CD14-positive monocyte (primary cell): ENCODE measurements at regions not wholly inside any gene's neighbourhood (a gene's known extent, or its start where the extent isn't known, plus 50 kb on each side); places are given as distances from the start of the nearest gene placed in this dataset.

ENCODE experiments used
- DNase-seq, 3 donors: peaks; one replicate each; pipeline ENCODE4 v3.0.0-alpha.2; 2011 to 2022
- H2AFZ ChIP-seq: 2 replicates; pipeline ENCODE4 v1.6.0; 2012; ENCODE audit warnings: mild to moderate bottlenecking, low read depth, low read length, inconsistent platforms; ENCODE audit not compliant: insufficient read depth, poor library complexity, severe bottlenecking
- H3K27ac ChIP-seq, 2 donors: 1 replicate in 1 of 2; 2 replicates in 1 of 2; pipeline ENCODE4 v1.5.1; 2012 to 2013; ENCODE audit warnings: low read length in 2 of 2, control low read depth in 1 of 2, inconsistent platforms in 1 of 2, low read depth in 1 of 2, mild to moderate bottlenecking in 1 of 2
- H3K27me3 ChIP-seq, 2 donors: one replicate each; pipeline versions ENCODE4 v1.6.0 to v1.6.1; 2011 to 2013; ENCODE audit warnings: low read length in 2 of 2; ENCODE audit not compliant: control insufficient read depth in 2 of 2, insufficient read depth in 2 of 2
- H3K36me3 ChIP-seq, 2 donors: replicated peaks in 1 of 2; 1 replicate in 1 of 2; 2 replicates in 1 of 2; pipeline versions ENCODE4 v1.5.1 to v1.6.1; 2012 to 2013; ENCODE audit warnings: low read length in 2 of 2, control low read depth in 1 of 2, inconsistent platforms in 1 of 2, mild to moderate bottlenecking in 1 of 2; ENCODE audit not compliant: insufficient read depth in 2 of 2, control insufficient read depth in 1 of 2
- H3K4me1 ChIP-seq, 2 donors: 1 replicate in 1 of 2; 2 replicates in 1 of 2; pipeline versions ENCODE4 v1.5.1 to v1.6.1; 2012 to 2013; ENCODE audit warnings: low read length in 2 of 2, control low read depth in 1 of 2, inconsistent platforms in 1 of 2, mild to moderate bottlenecking in 1 of 2, moderate library complexity in 1 of 2; ENCODE audit not compliant: insufficient read depth in 2 of 2, control insufficient read depth in 1 of 2
- H3K4me2 ChIP-seq: replicated peaks from 2 replicates; pipeline ENCODE3; 2012; ENCODE audit warnings: low read length, moderate library complexity, mild to moderate bottlenecking; ENCODE audit not compliant: poor library complexity, severe bottlenecking; ENCODE audit errors: extremely low read depth
- H3K4me3 ChIP-seq, 3 experiments: fragments of 200-600 bp in 1 of 3; sonication (generic) in 1 of 3; replicated peaks in 1 of 3; 1 replicate in 2 of 3; 2 replicates in 1 of 3; pipeline ENCODE4 v1.5.1; 2011 to 2013; ENCODE audit warnings: low read length in 3 of 3, mild to moderate bottlenecking in 3 of 3, control low read depth in 2 of 3, low read depth in 2 of 3, inconsistent platforms in 1 of 3, moderate library complexity in 1 of 3
- H3K79me2 ChIP-seq: 2 replicates; pipeline ENCODE4 v1.6.0; 2012; ENCODE audit warnings: mild to moderate bottlenecking, control low read depth, inconsistent platforms, low read length, moderate library complexity; ENCODE audit not compliant: insufficient read depth
- H3K9ac ChIP-seq: 2 replicates; pipeline ENCODE4 v1.6.0; 2017; ENCODE audit warnings: low read length, mild to moderate bottlenecking; ENCODE audit not compliant: insufficient read depth, poor library complexity, severe bottlenecking
- H3K9me3 ChIP-seq, 2 donors: replicated peaks in 1 of 2; 1 replicate in 1 of 2; 2 replicates in 1 of 2; pipeline versions ENCODE4 v1.5.1 to v1.6.1; 2012 to 2013; ENCODE audit warnings: low read length in 2 of 2, control low read depth in 1 of 2; ENCODE audit not compliant: control insufficient read depth in 1 of 2, insufficient read depth in 1 of 2
- H4K20me1 ChIP-seq: 2 replicates; pipeline ENCODE4 v1.6.0; 2012; ENCODE audit warnings: mild to moderate bottlenecking, low read length, control low read depth, moderate library complexity; ENCODE audit not compliant: insufficient read depth
- H3K27ac Mint-ChIP-seq, 7 donors: one replicate each; pipeline ENCODE4 v1.8.0; 2020; ENCODE audit warnings: mild to moderate bottlenecking in 7 of 7, mixed read lengths in 7 of 7, moderate library complexity in 6 of 7, inconsistent platforms in 2 of 7
- H3K27me3 Mint-ChIP-seq, 3 donors: one replicate each; pipeline ENCODE4 v1.8.0; 2021 to 2022; ENCODE audit warnings: low read depth in 3 of 3, mild to moderate bottlenecking in 3 of 3, mixed read lengths in 3 of 3, moderate library complexity in 3 of 3, inconsistent platforms in 1 of 3
- H3K36me3 Mint-ChIP-seq, 2 donors: one replicate each; pipeline ENCODE4 v1.8.0; 2020; ENCODE audit warnings: mixed read lengths in 2 of 2, inconsistent platforms in 1 of 2, mild to moderate bottlenecking in 1 of 2
- H3K4me1 Mint-ChIP-seq: one replicate; pipeline ENCODE4 v1.8.0; 2020; ENCODE audit warnings: mild to moderate bottlenecking, mixed read lengths
- H3K4me3 Mint-ChIP-seq, 2 donors: one replicate each; pipeline ENCODE4 v1.8.0; 2020; ENCODE audit warnings: mild to moderate bottlenecking in 2 of 2, mixed read lengths in 2 of 2, moderate library complexity in 1 of 2
- H3K9me3 Mint-ChIP-seq, 7 donors: one replicate each; pipeline ENCODE4 v1.8.0; 2020 to 2022; ENCODE audit warnings: mixed read lengths in 7 of 7, mild to moderate bottlenecking in 6 of 7, moderate library complexity in 6 of 7, inconsistent platforms in 2 of 7
- CTCF ChIP-seq: fragments of 200-600 bp; IDR thresholded peaks from one replicate; pipeline ENCODE4 v1.8.0; 2022; ENCODE audit warnings: antibody characterized with exemption, mild to moderate bottlenecking
- WGBS: methylation state at CpG from one replicate; pipeline ENCODE4 v1.1.5; 2013; ENCODE audit warnings: missing lambda C conversion rate; ENCODE audit not compliant: insufficient coverage; 5-methylcytosine and 5-hydroxymethylcytosine counted together
- intact Hi-C, 2 donors: fragments of 100-400 bp; cut with micrococcal nuclease; formaldehyde crosslinking; loops; one replicate each; pipeline versions ENCODE4 v1.15.0 to v1.15.1; 2023

DNA sequence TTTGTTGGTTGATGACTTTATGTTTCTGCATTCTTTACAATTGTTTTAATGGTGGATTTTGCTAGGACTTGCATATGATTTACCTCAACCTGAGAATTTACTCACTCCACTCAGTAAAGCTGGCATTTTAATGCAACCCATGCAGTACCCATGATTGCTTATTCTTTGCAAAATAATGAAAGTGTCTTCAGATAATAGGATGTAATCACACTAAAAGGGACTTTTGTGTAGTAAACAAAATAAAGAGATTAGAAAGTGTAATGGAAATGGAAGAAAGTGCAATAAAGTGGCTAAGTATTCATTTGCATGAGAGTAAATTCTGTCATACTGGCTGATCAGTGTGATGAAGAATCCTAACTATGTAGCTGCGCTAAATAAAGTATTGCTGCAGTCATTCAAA, 87.6 kb upstream of the NOVA1 start:
- Mint-ChIP-seq H3K9me3 (peaks cover 0 to 3% (median 2%) of the 10 kb centered on the region in 7 donors), H3K27ac (no peak overlapping the region), H3K27me3 (no peaks in the 10 kb centered on the region), H3K4me1 (no peaks in the 10 kb centered on the region), H3K4me3 (no peak overlapping the region), H3K36me3 (no peaks in the 10 kb centered on the region)
- H3K27me3 ChIP-seq, result no peaks in the 10 kb centered on the region
- no peaks in the 10 kb centered on the region for H3K4me1 ChIP-seq
- no peaks in the 10 kb centered on the region for H3K9me3 ChIP-seq
- intact Hi-C loops, result no loop called here
- no peak for TF ChIP-seq CTCF
- no peak overlapping the region for H2AFZ ChIP-seq
- no peak overlapping the region for H3K9ac ChIP-seq
- no peaks in the 10 kb centered on the region for H3K79me2 ChIP-seq
- DNase-seq, result no peak
- WGBS, result no CpG with 5 or more reads among the region's 1 CpG
- H3K27ac ChIP-seq, result no peak overlapping the region
- H4K20me1 ChIP-seq, result no peaks in the 10 kb centered on the region
- no peak overlapping the region for H3K4me3 ChIP-seq
- H3K4me2 ChIP-seq, result no peak overlapping the region
- H3K36me3 ChIP-seq, result no peaks in the 10 kb centered on the region

DNA sequence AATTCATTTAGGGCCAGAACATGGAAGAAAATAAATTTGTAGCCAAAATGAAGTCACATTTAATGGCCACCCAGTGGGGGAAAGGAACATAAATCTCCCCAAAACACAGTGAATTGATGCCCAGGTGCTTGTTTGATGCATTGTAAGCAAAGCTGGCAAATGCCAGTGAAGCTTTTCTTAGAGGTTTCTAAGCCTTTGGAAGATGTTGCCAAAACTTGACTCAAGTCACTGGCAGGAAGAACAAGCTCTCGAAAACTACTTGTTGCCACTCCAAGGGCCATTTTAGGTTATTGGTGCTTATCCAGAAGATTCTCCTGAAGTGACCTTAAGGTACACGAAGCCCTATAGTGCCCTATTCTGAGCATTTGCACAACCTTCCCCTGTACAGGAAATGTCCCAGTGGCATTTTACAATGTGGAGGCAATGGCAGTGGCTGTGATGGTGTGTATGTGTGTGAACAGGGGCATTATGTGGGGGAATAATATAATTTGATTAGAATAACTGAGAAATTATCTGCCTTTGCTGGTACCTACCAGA, 89.5 kb upstream of the NOVA1 start:
- H3K9ac ChIP-seq, result no peak overlapping the region
- no peaks in the 10 kb centered on the region for H3K36me3 ChIP-seq
- no peak for TF ChIP-seq CTCF
- DNase-seq, result no peak
- no peaks in the 10 kb centered on the region for H3K4me1 ChIP-seq
- 78% methylated on average over 1 of the region's 2 CpGs for WGBS
- Mint-ChIP-seq H3K36me3 (no peaks in the 10 kb centered on the region), H3K4me1 (no peaks in the 10 kb centered on the region), H3K27ac (no peak overlapping the region), H3K9me3 (peaks cover 0 to 7% (median 0%) of the 10 kb centered on the region in 7 donors), H3K27me3 (no peaks in the 10 kb centered on the region), H3K4me3 (no peak overlapping the region)
- no peaks in the 10 kb centered on the region for H3K79me2 ChIP-seq
- intact Hi-C loops, result no loop called here
- H3K9me3 ChIP-seq, result no peaks in the 10 kb centered on the region
- no peaks in the 10 kb centered on the region for H3K27me3 ChIP-seq
- H3K4me3 ChIP-seq, result no peak overlapping the region
- no peak overlapping the region for H3K27ac ChIP-seq
- no peak overlapping the region for H3K4me2 ChIP-seq
- H2AFZ ChIP-seq, result no peak overlapping the region
- H4K20me1 ChIP-seq, result no peaks in the 10 kb centered on the region
